HEK293T (cell line): ENCODE measurements at regions not wholly inside any gene's neighbourhood (a gene's known extent, or its start where the extent isn't known, plus 50 kb on each side); places are given as distances from the start of the nearest gene placed in this dataset.

ENCODE experiments used
- ARNT ChIP-seq: fragments of 450-650 bp; IDR thresholded peaks from 2 replicates; pipeline ENCODE4 v1.6.1; 2017; ENCODE audit warnings: mild to moderate bottlenecking
- FOXM1 ChIP-seq: fragments of 450-650 bp; IDR thresholded peaks from 2 replicates; pipeline ENCODE4 v1.6.1; 2017; ENCODE audit warnings: mild to moderate bottlenecking, borderline replicate concordance
- SP1 ChIP-seq: fragments of 450-650 bp; IDR thresholded peaks from 2 replicates; pipeline ENCODE4 v1.6.1; 2017
- SUZ12 ChIP-seq: fragments of 450-650 bp; IDR thresholded peaks from 2 replicates; pipeline ENCODE4 v1.6.1; 2016; ENCODE audit warnings: mild to moderate bottlenecking
- TARDBP ChIP-seq: fragments of 450-650 bp; IDR thresholded peaks from 2 replicates; pipeline ENCODE4 v1.6.1; 2016
- TF ChIP-seq, protein P1 (sequence below): fragments of 450-650 bp; IDR thresholded peaks from 2 replicates; pipeline ENCODE4 v1.6.1; 2016

DNA sequence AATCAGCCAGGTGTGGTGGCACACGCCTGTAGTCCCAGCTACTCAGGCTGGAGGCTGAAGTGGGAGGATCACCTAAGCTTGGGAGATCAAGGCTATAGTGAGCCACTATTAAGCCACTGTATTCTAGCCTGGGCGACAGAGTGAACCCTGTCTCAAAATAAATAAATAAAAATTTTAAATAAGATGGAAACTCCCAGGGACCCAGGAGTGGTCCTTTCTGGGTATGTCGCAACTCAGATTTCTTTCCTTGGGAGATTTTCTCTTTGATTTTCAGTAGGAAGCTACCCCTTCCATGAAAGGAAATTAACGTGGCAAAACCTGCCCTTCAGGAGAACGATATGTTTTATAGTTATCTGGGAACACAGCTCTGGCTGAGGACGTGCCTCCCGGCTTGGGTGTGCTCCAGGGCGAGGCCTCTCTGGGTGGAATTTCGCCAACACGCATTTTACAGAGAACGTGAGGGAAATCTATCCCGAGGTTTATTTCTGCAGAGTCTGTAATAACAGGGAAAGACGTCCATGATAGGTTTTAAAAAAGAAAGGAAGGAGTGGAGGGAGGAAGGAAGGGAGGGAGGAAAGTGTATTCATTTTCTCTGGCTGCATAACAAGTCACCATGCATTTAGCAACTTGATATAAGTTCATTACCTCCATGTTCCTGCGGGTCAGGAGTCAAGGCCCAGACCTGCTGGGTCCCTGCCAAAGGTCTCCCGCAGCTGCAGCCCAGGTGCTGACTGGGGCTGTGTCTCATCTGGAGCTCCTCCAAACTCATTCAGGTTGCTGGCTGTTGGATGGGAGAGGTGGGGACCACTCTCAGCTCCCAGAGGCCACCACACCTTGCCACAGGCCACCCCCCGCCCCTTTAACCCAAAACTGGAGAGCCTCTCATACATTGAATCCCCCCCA lies 80.6 kb upstream of the GSC start:
- TF ChIP-seq, protein P1, sequence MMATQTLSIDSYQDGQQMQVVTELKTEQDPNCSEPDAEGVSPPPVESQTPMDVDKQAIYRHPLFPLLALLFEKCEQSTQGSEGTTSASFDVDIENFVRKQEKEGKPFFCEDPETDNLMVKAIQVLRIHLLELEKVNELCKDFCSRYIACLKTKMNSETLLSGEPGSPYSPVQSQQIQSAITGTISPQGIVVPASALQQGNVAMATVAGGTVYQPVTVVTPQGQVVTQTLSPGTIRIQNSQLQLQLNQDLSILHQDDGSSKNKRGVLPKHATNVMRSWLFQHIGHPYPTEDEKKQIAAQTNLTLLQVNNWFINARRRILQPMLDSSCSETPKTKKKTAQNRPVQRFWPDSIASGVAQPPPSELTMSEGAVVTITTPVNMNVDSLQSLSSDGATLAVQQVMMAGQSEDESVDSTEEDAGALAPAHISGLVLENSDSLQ, result no peak
- TF ChIP-seq SUZ12 (no peak), TARDBP (no peak), FOXM1 (no peak), SP1 (no peak), ARNT (no peak)
